Fibroblast of pulmonary artery (primary cell): ENCODE measurements at regions not wholly inside any gene's neighbourhood (a gene's known extent, or its start where the extent isn't known, plus 50 kb on each side); places are given as distances from the start of the nearest gene placed in this dataset.

Source experiments
- DNase-seq: peaks from one replicate; pipeline ENCODE4 v3.0.0-alpha.2; 2010; ENCODE audit warnings: low read depth
- H3K4me3 ChIP-seq: replicated peaks from 2 replicates; pipeline ENCODE4 v1.5.1; 2011; ENCODE audit warnings: low read depth, mild to moderate bottlenecking, control low read depth, low read length, moderate library complexity
- TF ChIP-seq, protein P1 (sequence below): IDR thresholded peaks from 2 replicates; pipeline ENCODE4 v1.5.1; 2011; ENCODE audit warnings: mild to moderate bottlenecking, control low read depth, low read length, inconsistent platforms; ENCODE audit errors: missing control alignments

DNA sequence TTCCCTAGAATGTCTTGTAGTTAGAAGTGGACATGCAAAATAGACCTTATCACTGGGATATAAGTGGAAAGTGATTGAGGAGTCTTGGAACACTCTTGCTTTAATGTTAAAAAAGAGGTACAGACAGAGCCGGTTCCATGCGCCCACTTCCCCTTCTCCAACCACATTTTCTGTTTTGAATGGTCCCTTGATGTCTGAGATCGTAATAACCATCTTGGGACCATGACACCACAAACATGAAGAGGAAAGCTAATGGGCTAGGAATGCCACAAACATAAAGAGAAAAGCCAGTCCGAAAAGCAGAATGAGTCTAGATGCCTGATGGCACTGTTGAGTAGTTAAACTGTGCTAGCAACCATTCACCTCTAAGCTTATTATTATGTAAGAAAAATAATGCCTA is 54.8 kb upstream of the SPON1 start:
- TF ChIP-seq, protein P1, sequence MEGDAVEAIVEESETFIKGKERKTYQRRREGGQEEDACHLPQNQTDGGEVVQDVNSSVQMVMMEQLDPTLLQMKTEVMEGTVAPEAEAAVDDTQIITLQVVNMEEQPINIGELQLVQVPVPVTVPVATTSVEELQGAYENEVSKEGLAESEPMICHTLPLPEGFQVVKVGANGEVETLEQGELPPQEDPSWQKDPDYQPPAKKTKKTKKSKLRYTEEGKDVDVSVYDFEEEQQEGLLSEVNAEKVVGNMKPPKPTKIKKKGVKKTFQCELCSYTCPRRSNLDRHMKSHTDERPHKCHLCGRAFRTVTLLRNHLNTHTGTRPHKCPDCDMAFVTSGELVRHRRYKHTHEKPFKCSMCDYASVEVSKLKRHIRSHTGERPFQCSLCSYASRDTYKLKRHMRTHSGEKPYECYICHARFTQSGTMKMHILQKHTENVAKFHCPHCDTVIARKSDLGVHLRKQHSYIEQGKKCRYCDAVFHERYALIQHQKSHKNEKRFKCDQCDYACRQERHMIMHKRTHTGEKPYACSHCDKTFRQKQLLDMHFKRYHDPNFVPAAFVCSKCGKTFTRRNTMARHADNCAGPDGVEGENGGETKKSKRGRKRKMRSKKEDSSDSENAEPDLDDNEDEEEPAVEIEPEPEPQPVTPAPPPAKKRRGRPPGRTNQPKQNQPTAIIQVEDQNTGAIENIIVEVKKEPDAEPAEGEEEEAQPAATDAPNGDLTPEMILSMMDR: no peak
- no peak overlapping the region for H3K4me3 ChIP-seq
- no peak for DNase-seq

DNA sequence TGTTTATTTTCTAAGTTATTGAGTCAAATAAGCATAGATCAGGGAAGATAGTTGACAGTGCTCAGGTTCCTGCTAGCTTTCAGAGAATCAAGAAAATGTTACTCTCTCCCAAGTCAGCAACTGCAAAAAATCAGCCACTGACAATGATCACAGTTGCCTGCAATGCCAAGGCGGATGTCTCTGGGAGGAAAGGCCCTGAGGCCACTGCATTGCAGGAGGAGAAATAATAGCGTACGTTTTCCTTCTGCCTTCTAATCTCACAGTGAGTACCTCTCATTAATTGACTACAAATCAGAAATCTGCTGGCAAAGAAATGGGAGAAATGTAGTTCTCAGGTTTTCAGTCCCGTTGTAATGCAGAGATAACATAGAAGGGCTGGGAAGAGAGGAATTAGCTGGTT is 54.0 kb upstream of the SPON1 start:
- DNase-seq: no peak
- H3K4me3 ChIP-seq: no peak overlapping the region
- TF ChIP-seq, protein P1: no peak
